Kidney epithelial cell (primary cell): ENCODE measurements at regions not wholly inside any gene's neighbourhood (a gene's known extent, or its start where the extent isn't known, plus 50 kb on each side); places are given as distances from the start of the nearest gene placed in this dataset.

Experiments
- DNase-seq: peaks from one replicate; pipeline ENCODE4 v3.0.0-alpha.2; 2010; ENCODE audit warnings: low read depth
- H3K27me3 ChIP-seq: 2 replicates; pipeline ENCODE4 v1.6.0; 2011; ENCODE audit warnings: low read length; ENCODE audit not compliant: control insufficient read depth, insufficient read depth
- H3K36me3 ChIP-seq: 2 replicates; pipeline ENCODE4 v1.5.1; 2011; ENCODE audit warnings: low read length; ENCODE audit not compliant: control insufficient read depth, insufficient read depth
- H3K4me3 ChIP-seq: 2 replicates; pipeline ENCODE4 v1.5.1; 2011; ENCODE audit warnings: low read depth, mild to moderate bottlenecking, control low read depth, low read length
- CTCF ChIP-seq: IDR thresholded peaks from 2 replicates; pipeline ENCODE4 v1.5.1; 2011; ENCODE audit warnings: mild to moderate bottlenecking, moderate library complexity, low read length, control low read depth, inconsistent platforms; ENCODE audit not compliant: insufficient read depth, poor library complexity, severe bottlenecking

- DNase-seq = no peak
- H3K4me3 ChIP-seq = no peak overlapping the region
Observed at GRCh38 chr4:14265651-14266050, 638.1 kb upstream of the BOD1L1 start.

GRCh38 chr4:14267373-14268060, 640.0 kb upstream of the BOD1L1 start:
- no peak for TF ChIP-seq CTCF
- Histone ChIP-seq H3K36me3 (no peaks in the 10 kb centered on the region), H3K4me3 (no peak overlapping the region), H3K27me3 (no peaks in the 10 kb centered on the region)
- no peak for DNase-seq

More at GRCh38 chr4:14265651-14266050, 638.1 kb upstream of the BOD1L1 start:
- Histone ChIP-seq H3K27me3 (no peaks in the 10 kb centered on the region), H3K36me3 (no peaks in the 10 kb centered on the region)
- no peak for TF ChIP-seq CTCF

- no peak for DNase-seq
- no peaks in the 10 kb centered on the region for H3K27me3 ChIP-seq
- H3K36me3 ChIP-seq = no peaks in the 10 kb centered on the region
- H3K4me3 ChIP-seq = no peak overlapping the region
- no peak for TF ChIP-seq CTCF
Observed at GRCh38 chr4:14269824-14270223, 642.3 kb upstream of the BOD1L1 start.

GRCh38 chr4:14272206-14272605, 644.7 kb upstream of the BOD1L1 start:
- H3K4me3 ChIP-seq = no peak overlapping the region
- no peaks in the 10 kb centered on the region for H3K36me3 ChIP-seq
- no peak for TF ChIP-seq CTCF
- no peak for DNase-seq
- H3K27me3 ChIP-seq = no peaks in the 10 kb centered on the region

- no peak for DNase-seq
- no peak overlapping the region for H3K4me3 ChIP-seq
Observed at GRCh38 chr4:14277505-14277904, 650.0 kb upstream of the BOD1L1 start.

More at GRCh38 chr4:14277505-14277904, 650.0 kb upstream of the BOD1L1 start:
- H3K36me3 ChIP-seq = no peaks in the 10 kb centered on the region
- no peak for TF ChIP-seq CTCF
- no peaks in the 10 kb centered on the region for H3K27me3 ChIP-seq
